SK-N-SH (cell line): ENCODE measurements at regions not wholly inside any gene's neighbourhood (a gene's known extent, or its start where the extent isn't known, plus 50 kb on each side); places are given as distances from the start of the nearest gene placed in this dataset.

ENCODE experiments used
- CTCF ChIA-PET: fragments of 300-600, 350-600 bp; formaldehyde crosslinking; extraction: SDS; loops from one replicate; lab custom pipeline; 2021; lab: Yijun Ruan, JAX
- POLR2A ChIA-PET: fragments of 350-600 bp; sonication (Branson Sonifier 250); formaldehyde crosslinking; extraction: SDS; loops from one replicate; lab custom pipeline; 2020; ENCODE audit warnings: antibody characterized with exemption, inconsistent platforms; lab: Yijun Ruan, JAX
- DNase-seq: peaks from one replicate; pipeline ENCODE4 v3.0.0; 2012
- H2AFZ ChIP-seq: fragments of 200-600 bp; sonication (generic); 2 replicates; pipeline ENCODE4 v1.8.1; 2016; ENCODE audit warnings: antibody characterized with exemption, mild to moderate bottlenecking, low read depth
- H3F3A ChIP-seq: fragments of 200-600 bp; sonication (generic); replicated peaks from 2 replicates; pipeline ENCODE3; 2016; ENCODE audit warnings: antibody characterized with exemption, mild to moderate bottlenecking; ENCODE audit not compliant: insufficient read depth
- H3K27ac ChIP-seq, 2 experiments: fragments of 200-500 bp in 1 of 2; fragments of 200-600 bp in 1 of 2; sonication (Bioruptor generic) in 1 of 2; sonication (generic), shearing (Covaris generic) in 1 of 2; 2 replicates each; pipeline versions ENCODE4 v1.5.1 to v1.6.1; 2014 to 2016; ENCODE audit warnings: low read depth in 2 of 2, inconsistent platforms in 1 of 2, low read length in 1 of 2, mild to moderate bottlenecking in 1 of 2, mixed read lengths in 1 of 2
- H3K27me3 ChIP-seq: fragments of 200-600 bp; sonication (generic), shearing (Covaris generic); 2 replicates; pipeline ENCODE4 v1.6.1; 2016; ENCODE audit warnings: mixed run types; ENCODE audit not compliant: insufficient read depth
- H3K36me3 ChIP-seq, 2 experiments: fragments of 200-500 bp in 1 of 2; fragments of 200-600 bp in 1 of 2; sonication (Bioruptor generic) in 1 of 2; sonication (generic) in 1 of 2; replicated peaks in 1 of 2; 2 replicates each; pipeline versions ENCODE3 to v1.5.1; 2014 to 2016; ENCODE audit warnings: low read length in 1 of 2, mild to moderate bottlenecking in 1 of 2; ENCODE audit not compliant: insufficient read depth in 2 of 2, control insufficient read depth in 1 of 2
- H3K4me1 ChIP-seq, 2 experiments: fragments of 200-500 bp in 1 of 2; fragments of 200-600 bp in 1 of 2; sonication (Bioruptor generic) in 1 of 2; sonication (generic), shearing (Covaris generic) in 1 of 2; 2 replicates each; pipeline versions ENCODE4 v1.5.1 to v1.6.1; 2014 to 2016; ENCODE audit warnings: low read depth in 1 of 2, low read length in 1 of 2, mixed run types in 1 of 2; ENCODE audit not compliant: insufficient read depth in 2 of 2, control insufficient read depth in 1 of 2
- H3K4me2 ChIP-seq: fragments of 200-600 bp; sonication (generic), shearing (Covaris generic); 2 replicates; pipeline ENCODE4 v1.6.1; 2017; ENCODE audit warnings: mixed run types
- H3K4me3 ChIP-seq, 2 experiments: fragments of 200-500 bp in 1 of 2; fragments of 200-600 bp in 1 of 2; sonication (Bioruptor generic) in 1 of 2; sonication (generic), shearing (Covaris generic) in 1 of 2; 2 replicates each; pipeline versions ENCODE4 v1.5.1 to v1.8.1; 2014 to 2016; ENCODE audit warnings: low read depth in 2 of 2, inconsistent platforms in 1 of 2, low read length in 1 of 2, mild to moderate bottlenecking in 1 of 2, mixed read lengths in 1 of 2, moderate library complexity in 1 of 2
- H3K79me2 ChIP-seq: fragments of 200-600 bp; sonication (generic); 2 replicates; pipeline ENCODE4 v1.8.1; 2017; ENCODE audit warnings: mild to moderate bottlenecking; ENCODE audit not compliant: insufficient read depth
- H3K9ac ChIP-seq: fragments of 200-600 bp; sonication (generic); 2 replicates; pipeline ENCODE4 v1.6.1; 2017; ENCODE audit warnings: mixed run types
- H3K9me2 ChIP-seq: fragments of 200-600 bp; sonication (generic); 2 replicates; pipeline ENCODE4 v1.6.1; 2017; ENCODE audit warnings: mixed run types
- H3K9me3 ChIP-seq: fragments of 200-600 bp; sonication (generic); 2 replicates; pipeline ENCODE4 v1.6.1; 2017; ENCODE audit warnings: mixed run types, mild to moderate bottlenecking, moderate library complexity
- H4K20me1 ChIP-seq: fragments of 200-600 bp; sonication (generic); 2 replicates; pipeline ENCODE4 v1.6.1; 2017; ENCODE audit warnings: mild to moderate bottlenecking, mixed run types; ENCODE audit not compliant: insufficient read depth
- CHD2 ChIP-seq: fragments of 150-350 bp; IDR thresholded peaks from 2 replicates; pipeline ENCODE4 v1.6.1; 2018; ENCODE audit warnings: low read length; ENCODE audit not compliant: partially characterized antibody
- ELF1 ChIP-seq: IDR thresholded peaks from 2 replicates; pipeline ENCODE4 v1.4.0; 2012
- EP300 ChIP-seq, 2 experiments: IDR thresholded peaks; 2 replicates each; pipeline versions ENCODE4 v1.4.0 to v1.6.1; 2012; ENCODE audit warnings: borderline replicate concordance in 1 of 2, low read depth in 1 of 2, low read length in 1 of 2
- FOSL2 ChIP-seq: IDR thresholded peaks from 2 replicates; pipeline ENCODE4 v1.4.0; 2012; ENCODE audit warnings: low read depth, mild to moderate bottlenecking, moderate library complexity, borderline replicate concordance
- GABPA ChIP-seq: IDR thresholded peaks from 2 replicates; pipeline ENCODE4 v1.4.0; 2012; ENCODE audit warnings: low read depth, mild to moderate bottlenecking
- GATA2 ChIP-seq: sonication (generic); formaldehyde crosslinking; IDR thresholded peaks from 2 replicates; pipeline ENCODE4 v1.5.0; 2020; ENCODE audit warnings: mild to moderate bottlenecking, missing genetic modification reagents
- MEF2A ChIP-seq: IDR thresholded peaks from 2 replicates; pipeline ENCODE4 v1.4.0; 2012; ENCODE audit warnings: low read depth, borderline replicate concordance
- MXI1 ChIP-seq: IDR thresholded peaks from 2 replicates; pipeline ENCODE4 v1.6.1; 2012; ENCODE audit warnings: mild to moderate bottlenecking, low read depth, low read length, improper control_type of control experiment
- NFIC ChIP-seq: IDR thresholded peaks from 2 replicates; pipeline ENCODE4 v1.4.0; 2012; ENCODE audit warnings: borderline replicate concordance
- NRF1 ChIP-seq: IDR thresholded peaks from 2 replicates; pipeline ENCODE4 v1.6.1; 2012; ENCODE audit warnings: low read depth, mild to moderate bottlenecking, low read length
- RAD21 ChIP-seq: IDR thresholded peaks from 2 replicates; pipeline ENCODE4 v1.6.1; 2012; ENCODE audit warnings: mild to moderate bottlenecking, low read length
- RCOR1 ChIP-seq: fragments of 150-350 bp; IDR thresholded peaks from 2 replicates; pipeline ENCODE4 v1.6.1; 2017; ENCODE audit warnings: antibody characterized with exemption, low read length
- RFX5 ChIP-seq: IDR thresholded peaks from 2 replicates; pipeline ENCODE4 v1.6.1; 2012; ENCODE audit warnings: mild to moderate bottlenecking, improper control_type of control experiment, low read length
- RXRA ChIP-seq: IDR thresholded peaks from 2 replicates; pipeline ENCODE4 v1.4.0; 2012; ENCODE audit warnings: low read depth, mild to moderate bottlenecking, borderline replicate concordance
- SIN3A ChIP-seq: IDR thresholded peaks from 2 replicates; pipeline ENCODE4 v1.6.1; 2012; ENCODE audit warnings: low read depth, mild to moderate bottlenecking, low read length, moderate library complexity, borderline replicate concordance
- SMC3 ChIP-seq: IDR thresholded peaks from 2 replicates; pipeline ENCODE4 v1.6.1; 2012; ENCODE audit warnings: low read depth, low read length, improper control_type of control experiment
- TEAD4 ChIP-seq: IDR thresholded peaks from 2 replicates; pipeline ENCODE4 v1.4.0; 2012; ENCODE audit warnings: mild to moderate bottlenecking, borderline replicate concordance; ENCODE audit not compliant: insufficient read depth
- WGBS: methylation state at CpG from one replicate; pipeline ENCODE4 v1.1.6; 2017; ENCODE audit warnings: low lambda C conversion rate; 5-methylcytosine and 5-hydroxymethylcytosine counted together
- TF ChIP-seq, protein P1 (sequence below): IDR thresholded peaks from 2 replicates; pipeline ENCODE4 v1.6.1; 2012; ENCODE audit warnings: mild to moderate bottlenecking, low read depth, low read length, moderate library complexity
- TF ChIP-seq, protein P2 (sequence below): IDR thresholded peaks from 2 replicates; pipeline ENCODE4; 2012
- TF ChIP-seq, protein P3 (sequence below): fragments of 150-350 bp; IDR thresholded peaks from 2 replicates; pipeline ENCODE4 v1.6.1; 2017; ENCODE audit warnings: antibody characterized with exemption, low read length, low read depth, borderline replicate concordance
- TF ChIP-seq, protein P4 (sequence below): IDR thresholded peaks from 2 replicates; pipeline ENCODE4 v1.4.0; 2012; ENCODE audit warnings: low read depth

DNA sequence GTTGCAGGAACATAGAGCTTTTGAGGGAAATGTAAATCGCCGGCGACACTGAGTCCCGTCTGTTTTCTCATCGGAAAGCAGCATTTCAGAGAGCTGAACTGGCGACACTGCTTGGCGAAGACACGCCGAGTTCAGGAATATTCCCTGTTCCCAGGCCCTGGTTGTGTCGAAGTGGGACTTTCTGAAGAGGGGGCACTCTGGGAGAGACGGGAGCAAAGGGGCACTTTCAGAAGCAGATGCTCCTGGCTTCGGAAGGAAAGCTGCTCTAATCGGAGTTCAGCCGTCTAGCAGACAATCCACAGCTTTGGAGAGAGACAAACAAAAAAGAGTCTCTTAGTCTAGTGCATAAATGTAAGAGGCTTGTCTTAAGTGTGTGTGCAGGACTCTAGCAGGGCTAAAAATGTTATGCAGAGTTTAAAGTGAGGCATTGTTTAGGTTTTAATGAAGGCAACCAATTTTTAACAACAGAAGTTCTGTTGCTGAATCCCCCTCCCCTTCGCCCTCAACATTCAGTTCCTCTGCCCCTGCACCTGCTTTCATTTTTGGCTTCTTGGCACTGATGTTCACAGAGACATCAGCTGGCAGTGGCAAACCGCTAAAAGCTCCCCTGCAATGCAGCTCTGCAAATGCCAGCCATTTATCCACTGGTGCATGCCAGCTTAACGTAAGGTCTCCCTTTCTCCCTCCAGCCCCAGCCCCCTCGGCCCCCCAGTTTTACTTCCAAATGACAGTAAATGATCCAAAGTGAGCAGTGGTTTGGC lies 289.5 kb upstream of the MPDZ start:
- Histone ChIP-seq H3K36me3 (no peaks in the 10 kb centered on the region), H3K9me3 (no peaks in the 10 kb centered on the region), H4K20me1 (no peaks in the 10 kb centered on the region), H3K9me2 (no peaks in the 10 kb centered on the region), H2AFZ (no peak overlapping the region), H3K4me1 (peaks cover 0 to 3% of the 10 kb centered on the region in 2 experiments; a peak in 1 of 4 replicates), H3K4me3 (no peak overlapping the region), H3K79me2 (no peaks in the 10 kb centered on the region), H3K9ac (no peak overlapping the region), H3K4me2 (no peak overlapping the region), H3F3A (no peaks in the 10 kb centered on the region), H3K27ac (no peak overlapping the region), H3K27me3 (no peaks in the 10 kb centered on the region)
- WGBS: 78% methylated on average over 18 of the region's 18 CpGs
- ChIA-PET POLR2A (no interaction called here), CTCF (interaction anchor here (0.9 to 1.4 kb wide), 2 partner anchors 9 to 15 kb away, joined by 3 read pairs; no protein-coding TSS in a partner anchor)
- no peak for DNase-seq
- TF ChIP-seq RCOR1 (no peak), MXI1 (no peak), EP300 (IDR thresholded peaks at IDR 0.05; ENCODE audit: borderline replicate concordance in 1 of 2, low read depth in 1 of 2, low read length in 1 of 2) (no peak), CHD2 (no peak), ELF1 (no peak), GATA2 (CRISPR knock-in tag) (no peak), TEAD4 (no peak), SIN3A (no peak), MEF2A (no peak), FOSL2 (no peak)
- TF ChIP-seq, protein P1, sequence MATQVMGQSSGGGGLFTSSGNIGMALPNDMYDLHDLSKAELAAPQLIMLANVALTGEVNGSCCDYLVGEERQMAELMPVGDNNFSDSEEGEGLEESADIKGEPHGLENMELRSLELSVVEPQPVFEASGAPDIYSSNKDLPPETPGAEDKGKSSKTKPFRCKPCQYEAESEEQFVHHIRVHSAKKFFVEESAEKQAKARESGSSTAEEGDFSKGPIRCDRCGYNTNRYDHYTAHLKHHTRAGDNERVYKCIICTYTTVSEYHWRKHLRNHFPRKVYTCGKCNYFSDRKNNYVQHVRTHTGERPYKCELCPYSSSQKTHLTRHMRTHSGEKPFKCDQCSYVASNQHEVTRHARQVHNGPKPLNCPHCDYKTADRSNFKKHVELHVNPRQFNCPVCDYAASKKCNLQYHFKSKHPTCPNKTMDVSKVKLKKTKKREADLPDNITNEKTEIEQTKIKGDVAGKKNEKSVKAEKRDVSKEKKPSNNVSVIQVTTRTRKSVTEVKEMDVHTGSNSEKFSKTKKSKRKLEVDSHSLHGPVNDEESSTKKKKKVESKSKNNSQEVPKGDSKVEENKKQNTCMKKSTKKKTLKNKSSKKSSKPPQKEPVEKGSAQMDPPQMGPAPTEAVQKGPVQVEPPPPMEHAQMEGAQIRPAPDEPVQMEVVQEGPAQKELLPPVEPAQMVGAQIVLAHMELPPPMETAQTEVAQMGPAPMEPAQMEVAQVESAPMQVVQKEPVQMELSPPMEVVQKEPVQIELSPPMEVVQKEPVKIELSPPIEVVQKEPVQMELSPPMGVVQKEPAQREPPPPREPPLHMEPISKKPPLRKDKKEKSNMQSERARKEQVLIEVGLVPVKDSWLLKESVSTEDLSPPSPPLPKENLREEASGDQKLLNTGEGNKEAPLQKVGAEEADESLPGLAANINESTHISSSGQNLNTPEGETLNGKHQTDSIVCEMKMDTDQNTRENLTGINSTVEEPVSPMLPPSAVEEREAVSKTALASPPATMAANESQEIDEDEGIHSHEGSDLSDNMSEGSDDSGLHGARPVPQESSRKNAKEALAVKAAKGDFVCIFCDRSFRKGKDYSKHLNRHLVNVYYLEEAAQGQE: no peak
- TF ChIP-seq, protein P2, sequence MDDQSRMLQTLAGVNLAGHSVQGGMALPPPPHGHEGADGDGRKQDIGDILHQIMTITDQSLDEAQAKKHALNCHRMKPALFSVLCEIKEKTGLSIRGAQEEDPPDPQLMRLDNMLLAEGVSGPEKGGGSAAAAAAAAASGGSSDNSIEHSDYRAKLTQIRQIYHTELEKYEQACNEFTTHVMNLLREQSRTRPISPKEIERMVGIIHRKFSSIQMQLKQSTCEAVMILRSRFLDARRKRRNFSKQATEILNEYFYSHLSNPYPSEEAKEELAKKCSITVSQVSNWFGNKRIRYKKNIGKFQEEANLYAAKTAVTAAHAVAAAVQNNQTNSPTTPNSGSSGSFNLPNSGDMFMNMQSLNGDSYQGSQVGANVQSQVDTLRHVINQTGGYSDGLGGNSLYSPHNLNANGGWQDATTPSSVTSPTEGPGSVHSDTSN: no peak

DNA sequence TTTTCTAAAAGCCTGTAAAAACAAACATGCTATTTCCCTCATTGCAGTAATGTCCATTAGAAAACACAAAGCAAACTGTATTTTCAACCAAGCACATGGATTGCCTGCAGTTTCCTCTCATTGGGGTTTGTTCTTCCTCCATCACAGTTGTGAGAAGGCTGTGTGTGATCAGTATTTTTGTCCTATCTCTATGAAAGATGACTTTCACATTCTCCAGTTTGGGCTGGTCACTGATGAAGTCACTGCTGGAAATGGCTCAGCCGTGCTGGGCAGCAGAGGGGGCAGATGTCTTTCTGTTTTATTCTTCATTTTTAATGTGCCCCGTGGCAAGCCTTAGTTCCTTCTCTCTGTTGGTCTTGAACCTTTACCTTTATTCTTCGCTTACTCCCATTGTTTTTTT lies 288.9 kb upstream of the MPDZ start:
- Histone ChIP-seq H2AFZ (no peak overlapping the region), H4K20me1 (no peaks in the 10 kb centered on the region), H3K4me1 (peaks cover 0 to 3% of the 10 kb centered on the region in 2 experiments; a peak in 1 of 4 replicates), H3K9ac (no peak overlapping the region), H3K9me3 (no peaks in the 10 kb centered on the region), H3K27ac (no peak overlapping the region), H3K79me2 (no peaks in the 10 kb centered on the region), H3K27me3 (no peaks in the 10 kb centered on the region), H3K4me2 (no peak overlapping the region), H3F3A (no peaks in the 10 kb centered on the region), H3K4me3 (no peak overlapping the region), H3K9me2 (no peaks in the 10 kb centered on the region), H3K36me3 (no peaks in the 10 kb centered on the region)
- WGBS: 77% methylated on average over 3 of the region's 3 CpGs
- ChIA-PET CTCF (no interaction called here), POLR2A (no interaction called here)
- DNase-seq: no peak
- TF ChIP-seq GABPA (no peak), NFIC (no peak), SMC3 (no peak), RCOR1 (no peak), ELF1 (no peak), NRF1 (no peak), RFX5 (no peak), MXI1 (no peak), RAD21 (no peak), MEF2A (no peak), EP300 (IDR thresholded peaks at IDR 0.05; ENCODE audit: borderline replicate concordance in 1 of 2, low read depth in 1 of 2, low read length in 1 of 2) (no peak), RXRA (no peak), FOSL2 (no peak)
- TF ChIP-seq, protein P3, sequence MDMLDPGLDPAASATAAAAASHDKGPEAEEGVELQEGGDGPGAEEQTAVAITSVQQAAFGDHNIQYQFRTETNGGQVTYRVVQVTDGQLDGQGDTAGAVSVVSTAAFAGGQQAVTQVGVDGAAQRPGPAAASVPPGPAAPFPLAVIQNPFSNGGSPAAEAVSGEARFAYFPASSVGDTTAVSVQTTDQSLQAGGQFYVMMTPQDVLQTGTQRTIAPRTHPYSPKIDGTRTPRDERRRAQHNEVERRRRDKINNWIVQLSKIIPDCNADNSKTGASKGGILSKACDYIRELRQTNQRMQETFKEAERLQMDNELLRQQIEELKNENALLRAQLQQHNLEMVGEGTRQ: no peak
- TF ChIP-seq, protein P4, sequence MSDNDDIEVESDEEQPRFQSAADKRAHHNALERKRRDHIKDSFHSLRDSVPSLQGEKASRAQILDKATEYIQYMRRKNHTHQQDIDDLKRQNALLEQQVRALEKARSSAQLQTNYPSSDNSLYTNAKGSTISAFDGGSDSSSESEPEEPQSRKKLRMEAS: no peak
